HEK293 (cell line): ENCODE measurements at regions not wholly inside any gene's neighbourhood (a gene's known extent, or its start where the extent isn't known, plus 50 kb on each side); places are given as distances from the start of the nearest gene placed in this dataset.

Experiments used
- HOXA7 ChIP-seq: sonication (generic); formaldehyde crosslinking; IDR thresholded peaks from 2 replicates; pipeline ENCODE4 v1.8.1; 2022; ENCODE audit warnings: missing genetic modification reagents, borderline replicate concordance
- KLF7 ChIP-seq: fragments of 450-650 bp; formaldehyde crosslinking; IDR thresholded peaks from 2 replicates; pipeline ENCODE4 v1.5.1; 2016; ENCODE audit warnings: missing biosample characterization, missing genetic modification characterization, borderline replicate concordance
- YY1 ChIP-seq: fragments of 450-650 bp; formaldehyde crosslinking; IDR thresholded peaks from 2 replicates; pipeline ENCODE4 v1.5.1; 2018; ENCODE audit warnings: missing biosample characterization, missing genetic modification characterization
- ZNF221 ChIP-seq: fragments of 450-650 bp; formaldehyde crosslinking; IDR thresholded peaks from 2 replicates; pipeline ENCODE4 v1.5.1; 2017; ENCODE audit warnings: missing biosample characterization, missing genetic modification characterization, borderline replicate concordance
- ZNF239 ChIP-seq: fragments of 450-650 bp; formaldehyde crosslinking; IDR thresholded peaks from 2 replicates; pipeline ENCODE4 v1.5.1; 2016; ENCODE audit warnings: missing biosample characterization, missing genetic modification characterization
- TF ChIP-seq, protein P1 (sequence below): fragments of 450-650 bp; formaldehyde crosslinking; IDR thresholded peaks from 2 replicates; pipeline ENCODE4 v1.5.1; 2016; ENCODE audit warnings: missing biosample characterization, missing genetic modification characterization
- TF ChIP-seq, protein P2 (sequence below): fragments of 450-650 bp; formaldehyde crosslinking; IDR thresholded peaks from 2 replicates; pipeline ENCODE4 v1.5.1; 2016; ENCODE audit warnings: missing biosample characterization, missing genetic modification characterization, low read depth

DNA sequence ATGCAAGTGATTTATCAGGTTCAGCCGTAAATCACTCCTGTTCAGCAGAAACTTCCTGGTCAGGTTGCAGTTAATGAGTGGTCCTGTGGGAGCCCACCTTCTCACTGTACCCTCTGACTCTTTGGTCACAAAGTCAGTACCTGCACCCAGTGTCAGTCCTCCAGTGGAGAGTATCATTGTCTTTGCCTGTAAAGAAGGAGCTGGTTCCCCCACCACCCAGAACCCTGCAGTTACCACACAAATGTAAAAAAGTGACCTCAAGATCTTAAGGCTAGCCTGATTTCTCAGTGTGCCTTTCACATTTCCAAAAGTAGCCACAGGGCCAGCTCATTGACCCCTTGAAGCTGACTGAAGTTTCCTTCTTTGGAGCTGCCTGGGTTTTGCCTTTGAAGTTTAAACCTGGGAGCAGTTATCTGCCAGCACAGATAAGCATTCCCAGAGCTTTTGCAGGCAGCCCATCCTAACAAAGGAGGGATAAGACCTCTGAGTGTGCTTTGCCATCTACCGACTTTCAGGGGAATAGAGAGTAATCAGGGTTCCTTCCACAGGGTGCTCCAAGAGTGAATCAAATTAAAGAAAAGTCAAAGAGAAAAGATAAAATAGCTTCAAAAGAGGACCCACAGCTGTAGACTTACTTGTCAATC lies 725.2 kb downstream of the CPS1 start:
- TF ChIP-seq, protein P1, sequence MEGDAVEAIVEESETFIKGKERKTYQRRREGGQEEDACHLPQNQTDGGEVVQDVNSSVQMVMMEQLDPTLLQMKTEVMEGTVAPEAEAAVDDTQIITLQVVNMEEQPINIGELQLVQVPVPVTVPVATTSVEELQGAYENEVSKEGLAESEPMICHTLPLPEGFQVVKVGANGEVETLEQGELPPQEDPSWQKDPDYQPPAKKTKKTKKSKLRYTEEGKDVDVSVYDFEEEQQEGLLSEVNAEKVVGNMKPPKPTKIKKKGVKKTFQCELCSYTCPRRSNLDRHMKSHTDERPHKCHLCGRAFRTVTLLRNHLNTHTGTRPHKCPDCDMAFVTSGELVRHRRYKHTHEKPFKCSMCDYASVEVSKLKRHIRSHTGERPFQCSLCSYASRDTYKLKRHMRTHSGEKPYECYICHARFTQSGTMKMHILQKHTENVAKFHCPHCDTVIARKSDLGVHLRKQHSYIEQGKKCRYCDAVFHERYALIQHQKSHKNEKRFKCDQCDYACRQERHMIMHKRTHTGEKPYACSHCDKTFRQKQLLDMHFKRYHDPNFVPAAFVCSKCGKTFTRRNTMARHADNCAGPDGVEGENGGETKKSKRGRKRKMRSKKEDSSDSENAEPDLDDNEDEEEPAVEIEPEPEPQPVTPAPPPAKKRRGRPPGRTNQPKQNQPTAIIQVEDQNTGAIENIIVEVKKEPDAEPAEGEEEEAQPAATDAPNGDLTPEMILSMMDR (tag by site-specific recombination), result no peak
- TF ChIP-seq ZNF239 (tag by site-specific recombination) (no peak), ZNF221 (tag by site-specific recombination) (no peak), YY1 (tag by site-specific recombination) (no peak), KLF7 (tag by site-specific recombination) (no peak), HOXA7 (CRISPR knock-in tag) (no peak)
- TF ChIP-seq, protein P2, sequence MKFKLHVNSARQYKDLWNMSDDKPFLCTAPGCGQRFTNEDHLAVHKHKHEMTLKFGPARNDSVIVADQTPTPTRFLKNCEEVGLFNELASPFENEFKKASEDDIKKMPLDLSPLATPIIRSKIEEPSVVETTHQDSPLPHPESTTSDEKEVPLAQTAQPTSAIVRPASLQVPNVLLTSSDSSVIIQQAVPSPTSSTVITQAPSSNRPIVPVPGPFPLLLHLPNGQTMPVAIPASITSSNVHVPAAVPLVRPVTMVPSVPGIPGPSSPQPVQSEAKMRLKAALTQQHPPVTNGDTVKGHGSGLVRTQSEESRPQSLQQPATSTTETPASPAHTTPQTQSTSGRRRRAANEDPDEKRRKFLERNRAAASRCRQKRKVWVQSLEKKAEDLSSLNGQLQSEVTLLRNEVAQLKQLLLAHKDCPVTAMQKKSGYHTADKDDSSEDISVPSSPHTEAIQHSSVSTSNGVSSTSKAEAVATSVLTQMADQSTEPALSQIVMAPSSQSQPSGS, result no peak
